ENCODE measurements at regions not wholly inside any gene's neighbourhood (a gene's known extent, or its start where the extent isn't known, plus 50 kb on each side); places are given as distances from the start of the nearest gene placed in this dataset.

DNA sequence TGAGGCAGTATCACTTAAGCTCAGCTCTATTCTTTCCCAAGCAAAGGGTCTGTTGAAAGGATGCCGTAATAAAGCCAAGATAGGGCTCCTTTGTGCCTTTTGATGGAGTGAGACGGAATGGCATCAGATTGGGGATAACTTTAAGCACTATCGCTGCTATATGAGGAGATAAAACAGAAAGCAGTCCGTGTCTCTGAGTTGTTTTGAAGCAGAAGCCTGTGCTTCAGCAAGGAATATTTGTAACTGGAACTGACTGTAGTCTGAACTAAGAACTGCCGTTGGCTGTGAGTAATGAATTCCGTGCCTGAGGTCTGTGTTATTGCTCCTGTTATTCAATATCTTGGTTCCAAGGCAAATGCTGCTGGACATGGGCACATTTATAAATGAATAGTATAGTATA lies 297.4 kb downstream of the ANKRD50 start:
- TF ChIP-seq, protein P1, sequence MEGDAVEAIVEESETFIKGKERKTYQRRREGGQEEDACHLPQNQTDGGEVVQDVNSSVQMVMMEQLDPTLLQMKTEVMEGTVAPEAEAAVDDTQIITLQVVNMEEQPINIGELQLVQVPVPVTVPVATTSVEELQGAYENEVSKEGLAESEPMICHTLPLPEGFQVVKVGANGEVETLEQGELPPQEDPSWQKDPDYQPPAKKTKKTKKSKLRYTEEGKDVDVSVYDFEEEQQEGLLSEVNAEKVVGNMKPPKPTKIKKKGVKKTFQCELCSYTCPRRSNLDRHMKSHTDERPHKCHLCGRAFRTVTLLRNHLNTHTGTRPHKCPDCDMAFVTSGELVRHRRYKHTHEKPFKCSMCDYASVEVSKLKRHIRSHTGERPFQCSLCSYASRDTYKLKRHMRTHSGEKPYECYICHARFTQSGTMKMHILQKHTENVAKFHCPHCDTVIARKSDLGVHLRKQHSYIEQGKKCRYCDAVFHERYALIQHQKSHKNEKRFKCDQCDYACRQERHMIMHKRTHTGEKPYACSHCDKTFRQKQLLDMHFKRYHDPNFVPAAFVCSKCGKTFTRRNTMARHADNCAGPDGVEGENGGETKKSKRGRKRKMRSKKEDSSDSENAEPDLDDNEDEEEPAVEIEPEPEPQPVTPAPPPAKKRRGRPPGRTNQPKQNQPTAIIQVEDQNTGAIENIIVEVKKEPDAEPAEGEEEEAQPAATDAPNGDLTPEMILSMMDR (IDR thresholded peaks at IDR 0.05), result no peak
- no peak for TF ChIP-seq POLR2A (IDR thresholded peaks at IDR 0.05)
